GM23338 (cell line): ENCODE measurements at regions not wholly inside any gene's neighbourhood (a gene's known extent, or its start where the extent isn't known, plus 50 kb on each side); places are given as distances from the start of the nearest gene placed in this dataset.

Source experiments
- ATAC-seq: fragments of 200-7000 bp; cut with Tn5 transposase; 3 replicates; pipeline ENCODE4 v1.9.1; 2020
- DNase-seq: peaks from one replicate; pipeline ENCODE4 v3.0.0-alpha.2; 2015; ENCODE audit warnings: low spot score
- H2AFZ ChIP-seq: fragments of 200-600 bp; sonication (generic); 2 replicates; pipeline ENCODE4 v1.8.0; 2016; ENCODE audit warnings: antibody characterized with exemption, mild to moderate bottlenecking, moderate library complexity
- H3F3A ChIP-seq: fragments of 200-600 bp; sonication (generic); replicated peaks from 2 replicates; pipeline ENCODE4 v1.8.0; 2017; ENCODE audit warnings: antibody characterized with exemption, mixed run types, low read depth
- H3K27ac ChIP-seq: fragments of 200-600 bp; sonication (generic); 2 replicates; pipeline ENCODE4 v1.6.1; 2016; ENCODE audit warnings: low read depth
- H3K27me3 ChIP-seq: fragments of 200-600 bp; sonication (generic); 2 replicates; pipeline ENCODE4 v1.8.0; 2016; ENCODE audit warnings: mild to moderate bottlenecking, mixed run types, moderate library complexity; ENCODE audit not compliant: insufficient read depth
- H3K36me3 ChIP-seq: fragments of 200-600 bp; sonication (generic); 2 replicates; pipeline ENCODE4 v1.8.0; 2016; ENCODE audit warnings: mild to moderate bottlenecking; ENCODE audit not compliant: insufficient read depth
- H3K4me1 ChIP-seq: fragments of 200-600 bp; sonication (generic); 2 replicates; pipeline ENCODE4 v1.8.0; 2016; ENCODE audit warnings: mild to moderate bottlenecking, moderate library complexity; ENCODE audit not compliant: insufficient read depth
- H3K4me2 ChIP-seq: fragments of 200-600 bp; sonication (generic); 2 replicates; pipeline ENCODE4 v1.7.1; 2017; ENCODE audit warnings: mixed run types
- H3K4me3 ChIP-seq: fragments of 200-600 bp; sonication (generic); 2 replicates; pipeline ENCODE4 v1.6.1; 2016; ENCODE audit warnings: mixed run types
- H3K79me2 ChIP-seq: fragments of 200-600 bp; sonication (generic); replicated peaks from 2 replicates; pipeline ENCODE4 v1.8.0; 2017; ENCODE audit warnings: mild to moderate bottlenecking; ENCODE audit not compliant: insufficient read depth
- H3K9me2 ChIP-seq: fragments of 200-600 bp; sonication (generic); 2 replicates; pipeline ENCODE4 v1.8.0; 2017; ENCODE audit not compliant: insufficient read depth
- H4K20me1 ChIP-seq: fragments of 200-600 bp; sonication (generic); replicated peaks from 2 replicates; pipeline ENCODE4 v1.8.0; 2017; ENCODE audit warnings: mild to moderate bottlenecking; ENCODE audit not compliant: insufficient read depth
- H3K27ac Mint-ChIP-seq: 2 replicates; pipeline ENCODE4 v1.8.0; 2020; ENCODE audit warnings: inconsistent platforms, mild to moderate bottlenecking, moderate library complexity, mixed read lengths
- H3K27me3 Mint-ChIP-seq: 3 replicates; pipeline ENCODE4 v1.8.0; 2022; ENCODE audit warnings: low read depth, mild to moderate bottlenecking, moderate library complexity, mixed read lengths, inconsistent platforms; ENCODE audit not compliant: insufficient read depth, poor library complexity
- H3K36me3 Mint-ChIP-seq: 3 replicates; pipeline ENCODE4 v1.8.0; 2021; ENCODE audit warnings: low read depth, mild to moderate bottlenecking, inconsistent platforms, moderate library complexity, mixed read lengths
- H3K4me1 Mint-ChIP-seq: 3 replicates; pipeline ENCODE4 v1.8.0; 2020; ENCODE audit warnings: mild to moderate bottlenecking, inconsistent platforms, mixed read lengths
- H3K4me3 Mint-ChIP-seq: 3 replicates; pipeline ENCODE4 v1.8.0; 2021; ENCODE audit warnings: moderate library complexity, mild to moderate bottlenecking, inconsistent platforms, mixed read lengths
- H3K9me3 Mint-ChIP-seq: 3 replicates; pipeline ENCODE4 v1.8.0; 2020; ENCODE audit warnings: moderate library complexity, mild to moderate bottlenecking, inconsistent platforms, mixed read lengths
- EZH2 ChIP-seq: fragments of 200-600 bp; sonication (generic); IDR thresholded peaks from one replicate; pipeline ENCODE4 v1.8.0; 2017; ENCODE audit warnings: antibody characterized with exemption, mild to moderate bottlenecking, low read depth; ENCODE audit not compliant: unreplicated experiment
- EZH2phosphoT487 ChIP-seq: fragments of 200-600 bp; sonication (generic); IDR thresholded peaks from one replicate; pipeline ENCODE4 v1.8.1; 2018; ENCODE audit warnings: antibody characterized with exemption; ENCODE audit not compliant: unreplicated experiment
- JUNB ChIP-seq: IDR thresholded peaks from one replicate; pipeline ENCODE4 v1.6.1; 2016; ENCODE audit warnings: antibody characterized with exemption; ENCODE audit not compliant: unreplicated experiment
- NANOG ChIP-seq: IDR thresholded peaks from 2 replicates; pipeline ENCODE4 v1.6.1; 2016; ENCODE audit warnings: antibody characterized with exemption, borderline replicate concordance
- ZNF331 ChIP-seq: fragments of 250-450 bp; sonication (Bioruptor Pico); IDR thresholded peaks from 2 replicates; pipeline ENCODE4 v1.5.0; 2020; ENCODE audit warnings: low read depth, mild to moderate bottlenecking, moderate library complexity
- ZNF462 ChIP-seq: fragments of 250-450 bp; sonication (Bioruptor Pico); IDR thresholded peaks from 2 replicates; pipeline ENCODE4 v1.5.0; 2020; ENCODE audit warnings: mild to moderate bottlenecking, moderate library complexity
- TF ChIP-seq, protein P1 (sequence below): IDR thresholded peaks from 2 replicates; pipeline ENCODE4 v1.6.1; 2016; ENCODE audit warnings: antibody characterized with exemption

DNA sequence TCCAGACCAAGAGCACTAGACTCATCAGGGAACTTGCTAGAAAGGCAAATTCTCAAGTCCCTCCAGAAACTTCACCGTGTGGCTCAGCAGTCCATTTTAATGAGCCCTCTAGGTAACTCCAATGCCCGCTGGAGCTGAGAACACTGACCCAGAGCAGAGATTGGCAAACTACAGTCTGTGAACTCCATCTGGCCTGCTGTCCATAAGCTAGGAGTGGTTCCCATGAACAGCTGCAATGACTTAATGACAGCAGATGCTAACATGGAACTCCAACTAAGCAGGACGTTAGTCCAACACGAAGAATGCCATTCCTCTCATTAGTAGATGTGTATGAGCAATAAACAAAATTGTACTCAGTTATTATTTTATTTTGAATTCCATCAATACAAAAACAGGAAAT is 371.9 kb downstream of the STK39 start:
- no peak overlapping the region for H3K4me3 ChIP-seq
- no peak overlapping the region for H3K27ac Mint-ChIP-seq
- no peaks in the 10 kb centered on the region for H4K20me1 ChIP-seq
- H3K9me3 Mint-ChIP-seq, result no peaks in the 10 kb centered on the region
- H3K36me3 Mint-ChIP-seq, result peaks cover 8% of the 10 kb centered on the region
- no peaks in the 10 kb centered on the region for H3K79me2 ChIP-seq
- H3K27me3 Mint-ChIP-seq, result no peaks in the 10 kb centered on the region
- H2AFZ ChIP-seq, result no peak overlapping the region
- no peaks in the 10 kb centered on the region for H3K27me3 ChIP-seq
- 0 out of 2 replicates have a peak, but pooled peaks cover 14% of the 10 kb centered on the region for H3K4me1 ChIP-seq
- DNase-seq (no peak), ATAC-seq (no peak)
- H3F3A ChIP-seq, result no peaks in the 10 kb centered on the region; the same call in 1 of the 2 replicates
- no peak overlapping the region for H3K4me2 ChIP-seq
- H3K4me3 Mint-ChIP-seq, result no peak overlapping the region
- TF ChIP-seq, protein P1, sequence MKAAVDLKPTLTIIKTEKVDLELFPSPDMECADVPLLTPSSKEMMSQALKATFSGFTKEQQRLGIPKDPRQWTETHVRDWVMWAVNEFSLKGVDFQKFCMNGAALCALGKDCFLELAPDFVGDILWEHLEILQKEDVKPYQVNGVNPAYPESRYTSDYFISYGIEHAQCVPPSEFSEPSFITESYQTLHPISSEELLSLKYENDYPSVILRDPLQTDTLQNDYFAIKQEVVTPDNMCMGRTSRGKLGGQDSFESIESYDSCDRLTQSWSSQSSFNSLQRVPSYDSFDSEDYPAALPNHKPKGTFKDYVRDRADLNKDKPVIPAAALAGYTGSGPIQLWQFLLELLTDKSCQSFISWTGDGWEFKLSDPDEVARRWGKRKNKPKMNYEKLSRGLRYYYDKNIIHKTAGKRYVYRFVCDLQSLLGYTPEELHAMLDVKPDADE, result no peak
- TF ChIP-seq EZH2phosphoT487 (no peak), NANOG (no peak), ZNF462 (CRISPR knock-in tag) (no peak), JUNB (no peak), ZNF331 (CRISPR knock-in tag) (no peak), EZH2 (no peak)
- no peak overlapping the region for H3K27ac ChIP-seq
- H3K36me3 ChIP-seq, result no peaks in the 10 kb centered on the region
- peaks cover 2% of the 10 kb centered on the region; the same call in 1 of the 3 replicates for H3K4me1 Mint-ChIP-seq
- no peaks in the 10 kb centered on the region for H3K9me2 ChIP-seq
